ENCODE measurements at regions not wholly inside any gene's neighbourhood (a gene's known extent, or its start where the extent isn't known, plus 50 kb on each side); places are given as distances from the start of the nearest gene placed in this dataset.
"Not testable (repeated sequence)": the region's sequence is repeated elsewhere in the genome, so short reads cannot be mapped to it uniquely, and the experiment has no call there.

DNA sequence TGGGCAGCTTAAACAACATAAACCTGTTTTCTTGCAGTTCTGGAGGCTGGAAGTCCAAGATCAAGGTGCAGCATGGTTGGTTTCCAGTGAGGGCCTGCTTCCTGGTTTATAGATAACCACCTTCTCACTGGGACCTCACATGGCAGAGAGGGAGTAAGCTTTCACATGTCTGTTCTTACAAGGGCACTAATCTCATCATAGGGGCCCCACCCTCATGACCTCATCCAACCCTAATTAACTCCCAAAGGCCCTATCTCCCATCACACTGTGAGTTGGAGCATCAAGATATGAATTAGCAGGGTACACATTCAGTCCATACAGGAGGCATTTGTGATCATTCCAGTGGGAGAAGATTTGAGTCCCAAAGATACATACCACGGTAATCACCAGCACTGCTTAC is 50.5 kb upstream of the GRIN2A start:
- DNase-seq (ENCODE audit: low read depth), result no peak

DNA sequence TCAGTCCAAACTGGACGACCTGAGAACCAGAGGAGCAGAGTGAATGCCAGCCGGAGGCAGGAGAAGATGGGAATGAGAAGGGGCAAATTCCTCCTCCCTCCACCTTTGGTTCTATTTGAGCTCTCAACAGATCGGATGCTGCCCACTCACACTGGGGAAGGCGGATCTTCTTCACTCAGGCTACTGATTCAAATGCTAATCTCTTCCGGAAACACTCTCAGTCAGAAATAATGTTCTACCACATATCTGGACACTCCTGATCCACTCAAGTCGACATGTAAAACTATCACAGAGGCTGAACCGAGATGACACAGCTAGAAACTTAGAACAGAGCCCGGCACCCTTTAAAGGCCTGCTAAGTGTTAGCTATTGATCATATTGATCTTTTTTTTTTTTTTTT is 57.4 kb upstream of the GRIN2A start:
- no peak for DNase-seq (ENCODE audit: low read depth)

DNA sequence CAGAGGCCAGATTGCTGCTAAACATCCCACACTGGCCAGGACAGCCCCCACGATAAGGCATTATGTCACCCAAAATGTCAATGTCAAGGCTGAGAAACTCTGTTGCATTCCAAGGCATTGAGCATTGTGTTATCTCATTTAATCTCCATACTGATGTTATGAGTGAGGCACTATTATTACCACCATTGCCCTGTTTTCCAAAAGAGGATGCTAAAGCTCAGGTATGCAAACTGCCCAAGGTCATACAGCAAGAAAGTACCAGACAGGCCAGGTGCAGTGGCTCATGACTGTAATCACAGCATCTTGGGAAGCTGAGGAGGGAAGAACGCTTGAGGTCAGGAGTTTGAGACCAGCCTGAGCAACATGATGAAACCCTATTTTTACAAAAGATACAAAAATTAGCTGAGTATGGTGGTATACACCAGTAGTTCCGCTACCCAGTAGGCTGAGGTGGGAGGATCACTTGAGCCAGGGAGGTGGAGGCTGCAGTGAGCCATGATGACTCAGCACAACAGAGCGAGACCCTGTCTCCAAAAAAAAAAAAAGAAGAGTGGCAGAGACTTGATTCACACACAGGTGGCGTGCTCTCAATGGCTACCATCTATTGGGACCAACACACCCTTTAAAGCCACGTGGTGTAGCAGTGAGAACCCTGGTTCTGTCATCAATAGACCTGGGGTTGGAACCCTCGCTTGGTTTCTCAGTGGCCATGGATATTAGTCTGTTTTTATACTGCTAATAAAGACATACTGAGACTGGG is 58.8 kb upstream of the GRIN2A start:
- no peak for DNase-seq (ENCODE audit: low read depth)

DNA sequence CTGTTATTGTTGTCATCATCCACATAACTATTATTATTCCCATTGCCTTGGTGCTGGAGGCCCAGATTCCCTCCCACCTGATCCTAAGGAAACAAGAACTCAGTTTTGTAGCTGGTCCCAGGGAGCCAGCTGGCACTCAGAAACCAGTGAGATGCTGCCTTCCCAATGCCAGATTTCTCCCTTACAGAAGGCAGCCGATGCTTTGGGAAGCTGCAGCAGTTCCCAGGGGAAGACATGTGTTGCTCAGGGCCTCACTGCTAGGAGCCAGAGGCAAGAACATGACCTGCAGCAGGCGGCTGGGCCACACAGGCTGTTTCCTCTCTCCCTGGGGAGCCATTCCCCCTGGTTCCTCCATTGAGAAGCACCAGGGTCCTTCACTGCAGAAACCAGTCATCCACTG is 59.9 kb upstream of the GRIN2A start:
- DNase-seq (ENCODE audit: low read depth), result no peak

DNA sequence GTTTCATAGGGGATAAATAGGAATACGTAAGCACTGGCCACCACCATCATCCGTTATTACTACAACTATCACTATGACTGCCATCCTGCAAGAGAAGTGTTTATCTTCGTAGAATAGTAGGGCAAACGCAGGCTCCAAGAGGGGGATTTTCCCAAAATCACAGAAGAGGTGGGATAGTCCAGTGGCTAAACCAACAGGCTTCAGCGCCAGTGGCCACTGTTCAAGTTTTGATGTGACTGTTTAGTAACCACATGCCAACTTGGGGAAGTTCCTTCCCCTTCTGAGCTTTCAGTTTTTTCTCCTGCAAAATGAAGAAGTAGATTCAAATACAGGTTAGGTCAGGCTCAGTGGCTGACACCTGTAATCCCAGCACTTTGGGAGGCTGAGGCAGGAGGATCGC is 60.7 kb upstream of the GRIN2A start:
- DNase-seq (ENCODE audit: low read depth), result no peak

DNA sequence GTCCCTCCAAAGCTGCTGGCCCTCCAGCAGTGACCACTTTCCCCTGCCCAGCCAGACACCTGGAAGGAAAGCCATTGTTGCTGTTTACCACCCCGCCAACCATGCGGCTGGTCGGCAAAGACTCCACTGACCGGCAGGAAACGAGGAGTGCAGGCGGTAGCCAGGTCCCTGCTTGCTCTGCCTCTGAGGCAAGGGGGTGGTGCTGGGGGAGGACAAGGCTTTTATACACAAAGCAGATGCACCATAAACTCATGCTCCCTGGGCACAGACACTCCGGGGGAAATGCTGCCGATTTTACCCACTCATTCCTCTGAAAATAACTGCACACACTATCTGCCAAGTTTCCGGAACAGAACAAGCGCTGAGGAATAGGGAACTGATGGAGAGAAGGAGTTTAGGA is 62.8 kb upstream of the GRIN2A start:
- no peak for DNase-seq (ENCODE audit: low read depth)

DNA sequence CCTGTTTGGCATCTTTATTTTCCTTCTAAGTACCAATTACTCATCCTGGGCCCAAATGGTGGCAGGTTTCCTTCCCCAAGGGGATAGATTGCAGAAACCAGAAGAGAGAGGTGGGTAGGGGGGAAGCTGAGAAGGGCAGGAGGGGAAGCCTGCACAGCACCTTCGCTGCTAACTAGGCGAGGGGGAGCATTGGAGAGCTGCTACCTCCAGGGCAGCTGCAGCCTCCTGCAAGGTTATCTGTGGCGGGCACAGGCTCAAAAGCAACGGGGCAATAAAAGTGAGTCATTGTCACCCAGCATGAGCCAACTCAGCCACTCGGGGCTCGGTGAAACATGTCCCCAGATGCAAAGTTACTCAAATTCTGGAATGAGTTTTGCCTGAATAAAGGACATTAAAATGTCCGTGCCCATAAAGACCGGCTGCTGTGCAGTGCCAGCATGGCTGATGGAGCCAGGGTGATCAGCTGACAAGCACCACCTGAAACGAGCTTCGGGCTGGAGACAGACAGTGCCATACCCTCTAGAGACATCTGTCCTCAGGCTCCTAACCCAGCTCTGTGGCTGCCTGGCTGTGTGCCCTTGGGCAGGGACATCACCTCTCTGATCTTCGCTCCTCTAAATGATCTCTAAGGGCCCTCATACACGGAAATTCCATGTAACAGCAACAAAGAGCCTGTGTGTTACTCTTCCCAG is 68.1 kb upstream of the GRIN2A start:
- DNase-seq (ENCODE audit: low read depth), result no peak

DNA sequence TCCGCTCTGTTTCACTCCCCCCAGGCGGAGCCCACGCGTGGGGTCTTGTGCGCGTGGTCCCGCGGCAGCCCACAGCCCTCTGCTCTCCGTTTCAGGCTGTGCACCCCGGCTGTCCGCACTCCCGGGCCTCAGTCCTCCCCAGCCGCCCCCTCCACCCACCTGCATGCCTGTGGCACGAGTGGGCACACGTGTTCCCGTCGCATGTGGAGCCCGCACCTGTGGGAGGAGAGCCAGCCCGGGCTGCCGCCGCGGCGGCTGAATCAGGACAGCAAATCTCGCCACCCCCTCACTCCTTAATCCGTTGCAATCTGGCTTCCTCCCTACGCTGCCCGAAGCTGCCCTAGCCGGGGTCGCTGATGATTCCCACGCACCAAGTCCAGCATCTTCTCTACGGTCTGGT is 69.9 kb upstream of the GRIN2A start:
- DNase-seq (ENCODE audit: low read depth), result no peak

DNA sequence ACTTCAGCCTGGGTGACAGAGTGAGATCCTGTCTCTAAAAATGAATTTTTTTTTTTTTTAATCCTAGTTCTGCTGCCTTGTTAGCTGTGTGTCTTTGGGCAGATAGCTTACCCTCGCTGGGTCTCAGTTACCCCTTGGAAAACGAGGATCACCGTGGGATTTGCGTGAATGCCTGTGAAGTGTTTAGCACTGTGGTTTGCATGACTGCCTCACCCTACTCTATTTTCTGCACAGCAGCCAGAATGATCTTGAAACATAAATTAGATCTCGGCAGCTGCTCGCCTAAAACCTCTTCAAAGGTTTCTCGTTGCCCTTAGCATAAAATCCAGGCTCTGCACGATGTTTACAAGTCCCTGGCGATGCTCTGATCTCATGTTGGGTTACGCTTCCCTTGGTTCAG is 71.2 kb upstream of the GRIN2A start:
- no peak for DNase-seq (ENCODE audit: low read depth)

DNA sequence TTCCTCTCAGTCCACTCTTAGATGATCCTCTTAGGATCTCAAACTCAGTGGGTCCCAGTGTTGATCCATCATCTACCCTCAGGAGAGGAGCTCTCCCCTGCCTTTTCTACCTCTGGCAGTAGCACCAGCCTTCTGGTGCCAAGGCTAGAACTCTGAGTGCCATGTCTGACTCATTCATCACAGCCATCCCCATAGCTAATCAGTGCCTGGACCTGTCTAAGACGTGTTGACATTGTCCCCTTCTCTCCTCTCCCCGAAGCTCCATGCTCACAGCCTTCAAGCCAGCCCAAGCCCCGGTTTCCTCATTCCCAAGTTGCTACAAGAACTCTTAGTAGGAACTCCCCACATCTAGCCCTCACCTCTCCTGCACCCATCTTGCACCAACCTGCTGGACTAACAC is 73.5 kb upstream of the GRIN2A start:
- DNase-seq (ENCODE audit: low read depth), result no peak

DNA sequence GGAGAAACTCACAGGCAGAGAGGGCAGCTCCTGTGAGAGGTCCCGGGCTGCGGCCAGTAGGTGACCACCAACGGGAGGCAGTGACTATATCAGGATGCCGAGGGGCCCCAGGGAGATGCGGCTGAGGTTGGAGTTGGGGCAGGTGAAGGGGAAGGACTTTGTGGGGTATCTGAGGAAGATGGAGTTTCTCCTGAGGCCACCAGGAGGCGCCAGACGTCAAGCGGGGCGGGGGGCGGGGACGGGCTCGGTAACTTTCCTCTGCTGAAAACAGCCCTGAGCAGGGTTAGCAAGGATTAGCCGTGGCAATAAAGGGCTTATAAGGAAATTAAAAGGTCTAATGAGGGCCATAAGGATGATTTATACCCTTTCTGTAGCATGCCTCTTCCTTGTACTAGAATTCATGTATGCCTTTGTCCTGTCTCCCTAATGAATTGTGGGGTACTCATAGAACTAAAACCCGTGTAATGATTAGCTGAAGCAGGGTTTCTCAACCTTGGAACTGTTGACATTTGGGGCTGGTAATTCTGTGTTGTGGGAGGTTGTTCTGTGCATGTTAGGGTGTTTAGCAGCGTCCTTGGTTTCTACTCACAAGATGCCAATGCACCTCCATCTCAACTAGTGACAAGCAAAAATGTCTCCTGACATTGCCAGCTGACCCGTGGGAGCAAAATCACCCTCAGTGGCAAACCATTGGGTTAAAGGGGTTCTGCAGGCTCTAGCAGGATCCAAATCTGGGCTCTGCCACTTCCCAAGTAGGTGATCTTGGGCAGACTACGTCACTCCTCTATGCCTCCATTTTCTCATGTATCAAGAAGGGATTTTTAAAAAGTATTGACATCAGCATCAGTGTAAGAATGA is 74.8 kb upstream of the GRIN2A start:
- peak; percentile 18 for DNase-seq (ENCODE audit: low read depth)

DNA sequence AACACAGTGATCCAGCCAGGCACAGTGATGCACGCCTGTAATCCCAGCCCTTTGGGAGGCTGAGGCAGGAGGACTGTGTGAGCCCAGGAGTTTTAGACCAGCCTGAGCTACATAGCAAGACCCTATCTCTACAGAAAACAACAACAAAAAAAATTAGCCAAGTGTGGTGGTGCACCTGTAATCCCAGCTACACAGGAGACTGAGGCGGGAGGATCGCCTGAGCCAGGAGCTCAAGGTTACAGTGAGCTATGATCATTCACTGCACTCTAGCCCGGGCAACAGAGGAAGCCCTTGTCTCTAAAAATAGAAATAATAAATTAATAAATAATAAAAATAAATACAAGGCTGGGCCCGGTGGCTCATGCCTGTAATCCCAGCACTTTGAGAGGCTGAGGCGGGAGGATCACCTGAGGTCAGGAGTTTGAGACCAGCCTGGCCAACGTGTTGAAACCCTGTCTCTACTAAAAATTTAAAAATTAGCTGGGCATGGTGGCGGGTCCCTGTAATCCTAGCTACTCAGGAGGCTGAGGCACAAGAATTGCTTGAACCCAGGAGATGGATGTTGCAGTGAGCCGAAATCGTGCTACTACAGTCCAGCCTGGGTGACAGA is 75.5 kb upstream of the GRIN2A start:
- DNase-seq (ENCODE audit: low read depth), result not testable (repeated sequence)

DNA sequence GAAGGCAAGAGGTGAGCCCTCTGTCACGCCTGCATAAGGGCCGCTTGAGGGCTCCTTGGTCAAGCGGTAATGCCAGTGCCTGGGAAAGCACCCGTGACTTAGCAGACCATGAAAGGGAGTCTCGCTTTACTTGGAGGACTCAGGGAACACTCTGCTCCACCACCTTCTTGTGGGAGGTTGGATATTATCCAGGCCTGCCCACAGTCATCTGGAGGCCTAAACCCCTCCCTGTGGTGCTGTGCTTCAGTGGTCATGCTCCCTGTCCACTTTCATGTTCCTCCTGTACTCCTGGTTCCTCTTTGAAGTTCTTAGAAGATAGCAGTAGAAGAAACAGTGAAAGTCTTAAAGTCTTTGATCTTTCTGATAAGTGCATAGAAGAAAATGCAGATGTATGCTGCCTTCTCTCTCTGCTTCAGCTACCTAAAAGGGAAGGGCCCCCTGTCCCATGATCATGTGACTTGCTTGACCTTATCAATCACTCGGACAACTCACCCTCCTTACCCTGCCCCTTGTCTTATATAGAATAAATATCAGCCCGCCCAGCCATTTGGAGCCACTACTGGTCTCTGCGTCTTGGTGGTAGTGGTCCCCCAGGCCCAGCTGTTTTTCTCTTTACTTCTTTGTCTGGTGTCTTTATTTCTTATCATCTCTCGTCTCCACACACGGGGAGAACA is 76.8 kb upstream of the GRIN2A start:
- DNase-seq (ENCODE audit: low read depth), result not testable (repeated sequence)

DNA sequence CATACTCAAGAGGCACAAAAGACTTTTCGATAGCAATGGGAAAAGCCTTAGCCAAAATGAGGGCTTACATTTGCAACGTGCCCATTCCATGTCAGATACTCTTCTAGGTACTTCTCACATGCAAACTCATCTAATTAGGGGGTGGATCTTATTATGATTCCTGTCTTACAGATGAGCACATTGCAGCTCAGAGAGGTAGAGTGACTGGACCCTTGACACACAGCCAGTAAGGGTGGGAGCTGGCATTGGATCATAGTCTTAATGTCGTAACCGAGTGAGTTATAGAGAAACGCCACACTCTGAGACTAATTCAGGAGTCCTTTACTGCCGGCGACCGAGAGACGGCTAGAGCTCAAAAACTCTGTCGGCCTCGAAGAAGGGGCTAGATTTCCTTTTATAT is 78.8 kb upstream of the GRIN2A start:
- DNase-seq (ENCODE audit: low read depth), result no peak

DNA sequence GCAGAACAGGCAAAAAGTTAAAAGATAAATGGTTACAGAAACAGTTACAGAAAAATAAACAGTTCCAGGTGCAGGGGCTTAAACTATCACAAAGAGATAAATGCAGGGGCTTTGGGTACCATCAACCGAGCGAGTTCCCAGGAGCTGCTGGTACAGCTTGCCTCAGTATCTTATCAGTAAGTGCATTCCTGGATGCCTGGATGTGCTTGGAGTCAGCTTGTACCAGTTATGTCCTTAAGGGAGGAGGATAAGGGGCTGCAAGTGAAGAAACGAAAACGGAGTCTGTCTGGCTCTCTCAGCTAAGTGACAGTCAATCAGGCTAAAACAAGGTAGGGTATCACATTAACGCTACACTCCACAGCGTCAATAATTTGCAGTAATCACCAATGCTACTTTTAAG is 79.3 kb upstream of the GRIN2A start:
- not testable (repeated sequence) for DNase-seq (ENCODE audit: low read depth)

DNA sequence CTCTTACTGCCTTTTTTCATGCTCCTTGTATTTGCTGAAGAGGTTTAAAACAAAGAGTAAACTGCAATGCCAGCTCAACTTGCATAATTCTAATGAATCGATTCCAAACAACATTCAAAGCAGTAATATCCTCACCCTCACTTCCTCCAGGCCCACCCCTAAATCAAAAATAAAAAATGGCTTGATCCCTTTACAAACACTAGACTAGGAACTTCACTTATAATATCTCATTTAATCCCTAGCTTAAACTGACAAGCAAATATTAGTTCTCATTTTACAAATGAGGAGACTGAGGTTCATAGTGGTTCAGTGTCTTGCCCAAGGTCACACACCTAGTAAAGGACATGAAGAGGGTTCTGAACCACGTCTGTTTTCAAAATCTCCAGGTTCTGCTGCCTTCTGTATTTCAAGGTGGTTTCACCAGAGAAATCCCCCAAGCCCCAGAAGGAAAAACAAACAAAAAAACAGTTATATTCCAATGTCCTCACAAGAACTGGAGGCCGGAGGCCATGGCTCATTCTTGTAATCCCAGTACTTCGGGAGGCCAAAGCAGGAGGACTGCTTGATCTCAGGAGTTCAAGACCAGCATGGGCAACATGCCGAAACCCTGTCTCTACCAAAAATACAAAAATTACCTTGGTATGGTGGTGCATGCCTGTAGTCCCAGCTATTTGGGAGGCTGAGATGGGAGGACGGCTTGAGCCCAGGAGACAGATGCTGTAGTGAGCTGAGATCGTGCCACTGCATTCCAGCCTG is 80.3 kb upstream of the GRIN2A start:
- no peak for DNase-seq (ENCODE audit: low read depth)

DNA sequence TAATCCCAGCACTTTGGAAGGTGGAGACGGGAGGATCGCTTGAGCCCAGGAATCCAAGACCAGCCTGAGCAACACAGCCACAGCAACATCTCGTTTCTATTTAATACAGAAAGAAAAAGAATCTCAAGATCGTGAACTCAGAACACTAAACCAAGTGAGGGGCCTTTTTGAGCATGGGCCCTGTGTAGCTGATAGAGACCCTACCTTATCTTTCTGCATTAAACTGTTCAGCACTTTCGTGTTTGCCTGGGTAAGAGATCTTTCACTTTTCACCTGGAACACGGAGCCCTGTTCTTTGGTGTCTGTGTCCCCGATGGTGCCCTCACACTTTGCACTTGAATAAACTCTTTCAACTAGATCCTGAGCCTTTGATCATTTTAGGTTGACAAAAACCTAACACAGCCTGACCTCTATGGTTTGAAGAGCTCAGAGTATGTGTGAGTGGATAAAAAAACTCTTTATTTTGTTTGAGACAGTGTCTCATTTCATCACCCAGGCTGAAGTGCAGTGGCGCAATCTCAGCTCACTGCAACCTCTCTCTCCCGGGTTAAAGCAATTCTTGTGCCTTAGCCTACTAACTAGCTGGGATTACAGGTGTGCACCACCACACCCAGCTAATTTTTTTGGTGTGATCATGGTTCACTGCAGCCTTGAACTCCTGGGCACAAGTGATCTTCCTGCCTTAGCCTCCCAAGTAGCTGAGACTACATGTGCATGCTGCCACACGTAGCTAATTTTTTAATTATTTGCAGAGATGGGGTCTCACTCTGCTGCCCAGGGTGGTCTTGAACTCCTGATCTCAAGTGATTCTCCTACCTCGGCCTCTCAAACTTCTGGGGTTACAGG is 83.8 kb upstream of the GRIN2A start:
- DNase-seq (ENCODE audit: low read depth), result no peak

DNA sequence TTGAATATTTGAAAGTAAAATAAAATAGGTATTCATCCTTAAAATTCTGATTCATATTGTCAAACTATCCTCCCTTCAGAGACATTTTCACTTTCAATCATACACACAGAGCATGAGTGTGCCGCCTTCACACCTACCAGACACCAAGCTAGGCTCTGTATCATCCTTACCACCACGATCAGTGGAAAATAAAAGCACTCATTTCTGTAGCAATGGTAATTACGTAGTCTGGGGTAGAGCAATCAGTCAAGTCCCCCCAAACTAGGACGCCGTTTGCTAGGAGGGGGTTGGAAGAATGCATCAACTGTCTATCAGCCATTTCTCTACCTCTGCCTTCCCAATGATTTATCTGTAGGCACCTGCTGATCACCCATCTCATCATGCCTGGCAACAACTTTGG is 84.6 kb upstream of the GRIN2A start:
- DNase-seq (ENCODE audit: low read depth), result no peak

DNA sequence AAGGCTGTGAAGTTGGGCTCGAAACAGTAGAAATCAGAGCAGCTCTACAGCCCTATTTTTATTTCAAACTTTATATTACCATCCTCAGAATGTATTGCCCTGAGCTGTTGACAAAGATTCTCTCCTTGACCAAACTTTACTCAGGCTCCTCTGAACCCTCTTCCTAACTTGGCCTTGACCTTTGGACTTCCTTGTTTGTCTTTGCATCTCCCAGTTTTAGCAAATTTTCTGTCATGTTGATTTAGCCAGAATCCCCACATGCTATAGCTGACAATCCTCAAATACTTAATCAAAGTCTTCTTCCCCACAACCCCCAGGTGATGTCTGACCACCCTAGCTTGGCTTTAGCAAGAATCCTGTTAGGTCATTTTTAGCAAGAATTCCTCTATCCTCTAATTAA is 87.4 kb upstream of the GRIN2A start:
- DNase-seq (ENCODE audit: low read depth), result no peak

DNA sequence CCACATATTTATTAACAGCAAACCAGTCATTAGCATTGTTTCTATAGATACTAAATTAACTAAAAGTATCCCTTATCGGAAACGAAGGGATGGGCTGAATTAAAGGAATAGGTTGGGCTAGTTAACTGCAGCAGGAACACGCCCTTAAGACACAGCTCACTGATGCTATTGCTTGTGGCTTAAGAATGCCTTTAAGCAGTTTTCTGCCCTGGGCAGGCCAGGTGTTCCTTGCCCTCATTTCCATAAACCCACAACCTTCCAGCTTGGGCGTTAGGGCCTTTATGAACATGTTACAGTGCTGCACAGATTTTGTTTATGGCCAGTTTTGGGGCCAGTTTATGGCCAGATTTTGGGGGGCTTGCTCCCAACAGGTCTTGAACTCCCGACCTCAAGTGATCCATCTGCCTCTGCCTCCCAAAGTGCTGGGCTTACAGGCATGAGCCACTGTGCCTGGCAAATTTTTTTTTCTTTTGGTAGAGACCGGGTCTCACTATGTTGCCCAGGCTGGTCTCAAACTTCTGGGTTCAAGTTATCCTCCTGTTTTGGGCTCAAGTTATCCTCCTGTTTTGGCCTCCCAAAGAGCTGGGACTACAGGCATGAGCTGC is 90.1 kb upstream of the GRIN2A start:
- DNase-seq (ENCODE audit: low read depth), result not testable (repeated sequence)
